T-helper 2 cell treated with Interferon-gamma antibody and Interleukin-4, amounts not matched to agents 5 μg/mL and 100 μg/mL, for 36 hours (primary cell): ENCODE measurements at regions not wholly inside any gene's neighbourhood (a gene's known extent, or its start where the extent isn't known, plus 50 kb on each side); places are given as distances from the start of the nearest gene placed in this dataset.
"Not testable (repeated sequence)": the region's sequence is repeated elsewhere in the genome, so short reads cannot be mapped to it uniquely, and the experiment has no call there.

Experiments used
- DNase-seq: peaks from one replicate; pipeline ENCODE4 v3.0.0; 2021; ENCODE audit warnings: low spot score
- H3K27ac Mint-ChIP-seq: one replicate; pipeline ENCODE4 v1.8.0; 2021; ENCODE audit warnings: mild to moderate bottlenecking, mixed read lengths
- H3K27me3 Mint-ChIP-seq: one replicate; pipeline ENCODE4 v1.8.0; 2021; ENCODE audit warnings: low read depth, mixed read lengths
- H3K36me3 Mint-ChIP-seq: one replicate; pipeline ENCODE4 v1.8.0; 2021; ENCODE audit warnings: low read depth, mixed read lengths
- H3K4me1 Mint-ChIP-seq: one replicate; pipeline ENCODE4 v1.8.0; 2021; ENCODE audit warnings: low read depth, mixed read lengths
- H3K4me3 Mint-ChIP-seq: one replicate; pipeline ENCODE4 v1.8.0; 2022; ENCODE audit warnings: mild to moderate bottlenecking, moderate library complexity, mixed read lengths
- H3K9me3 Mint-ChIP-seq: one replicate; pipeline ENCODE4 v1.8.0; 2021; ENCODE audit warnings: mixed read lengths

- H3K27me3 Mint-ChIP-seq: peaks cover 2% of the 10 kb centered on the region
- no peaks in the 10 kb centered on the region for H3K4me1 Mint-ChIP-seq
- H3K27ac Mint-ChIP-seq: no peak overlapping the region
These were observed 217.8 kb upstream of the ARL4C start for GRCh38 chr2:234714711-234715110.

GRCh38 chr2:234712421-234712935 is 215.6 kb upstream of the ARL4C start:
- Mint-ChIP-seq H3K9me3 (no peaks in the 10 kb centered on the region), H3K36me3 (no peaks in the 10 kb centered on the region), H3K27me3 (peaks cover 2% of the 10 kb centered on the region), H3K4me1 (no peaks in the 10 kb centered on the region), H3K27ac (no peak overlapping the region), H3K4me3 (no peak overlapping the region)
- no peak for DNase-seq

More at GRCh38 chr2:234714711-234715110, 217.8 kb upstream of the ARL4C start:
- DNase-seq: no peak
- Mint-ChIP-seq H3K36me3 (no peaks in the 10 kb centered on the region), H3K9me3 (no peaks in the 10 kb centered on the region), H3K4me3 (no peak overlapping the region)

GRCh38 chr2:234711308-234711707 is 214.4 kb upstream of the ARL4C start:
- H3K36me3 Mint-ChIP-seq: no peaks in the 10 kb centered on the region
- no peaks in the 10 kb centered on the region for H3K9me3 Mint-ChIP-seq
- no peak for DNase-seq
- H3K27ac Mint-ChIP-seq: no peak overlapping the region
- peaks cover 2% of the 10 kb centered on the region for H3K27me3 Mint-ChIP-seq
- no peaks in the 10 kb centered on the region for H3K4me1 Mint-ChIP-seq
- no peak overlapping the region for H3K4me3 Mint-ChIP-seq

- no peaks in the 10 kb centered on the region for H3K9me3 Mint-ChIP-seq
- DNase-seq: no peak
- no peak overlapping the region for H3K27ac Mint-ChIP-seq
- peaks cover 2% of the 10 kb centered on the region for H3K27me3 Mint-ChIP-seq
- no peaks in the 10 kb centered on the region for H3K4me1 Mint-ChIP-seq
- H3K4me3 Mint-ChIP-seq: no peak overlapping the region
- no peaks in the 10 kb centered on the region for H3K36me3 Mint-ChIP-seq
These were observed 213.7 kb upstream of the ARL4C start for GRCh38 chr2:234710587-234710986.

- H3K4me1 Mint-ChIP-seq: no peaks in the 10 kb centered on the region
- no peaks in the 10 kb centered on the region for H3K36me3 Mint-ChIP-seq
- no peak overlapping the region for H3K4me3 Mint-ChIP-seq
- no peaks in the 10 kb centered on the region for H3K9me3 Mint-ChIP-seq
- no peak for DNase-seq
- H3K27ac Mint-ChIP-seq: no peak overlapping the region
- H3K27me3 Mint-ChIP-seq: peaks cover 2% of the 10 kb centered on the region
These were observed 213.2 kb upstream of the ARL4C start for GRCh38 chr2:234710066-234710465.

- H3K27ac Mint-ChIP-seq: no peak overlapping the region
- no peaks in the 10 kb centered on the region for H3K4me1 Mint-ChIP-seq
- no peaks in the 10 kb centered on the region for H3K36me3 Mint-ChIP-seq
- H3K27me3 Mint-ChIP-seq: peaks cover 2% of the 10 kb centered on the region
- no peaks in the 10 kb centered on the region for H3K9me3 Mint-ChIP-seq
- no peak overlapping the region for H3K4me3 Mint-ChIP-seq
- DNase-seq: no peak
These were observed 211.8 kb upstream of the ARL4C start for GRCh38 chr2:234708717-234709116.

GRCh38 chr2:234708091-234708683 is 211.3 kb upstream of the ARL4C start:
- peaks cover 2% of the 10 kb centered on the region for H3K27me3 Mint-ChIP-seq
- H3K4me1 Mint-ChIP-seq: no peaks in the 10 kb centered on the region
- no peak for DNase-seq
- H3K36me3 Mint-ChIP-seq: no peaks in the 10 kb centered on the region
- H3K27ac Mint-ChIP-seq: no peak overlapping the region
- H3K4me3 Mint-ChIP-seq: no peak overlapping the region
- no peaks in the 10 kb centered on the region for H3K9me3 Mint-ChIP-seq

- H3K27me3 Mint-ChIP-seq: no peaks in the 10 kb centered on the region
- H3K27ac Mint-ChIP-seq: no peak overlapping the region
- no peaks in the 10 kb centered on the region for H3K36me3 Mint-ChIP-seq
- H3K9me3 Mint-ChIP-seq: no peaks in the 10 kb centered on the region
- H3K4me1 Mint-ChIP-seq: no peaks in the 10 kb centered on the region
- DNase-seq: no peak
- H3K4me3 Mint-ChIP-seq: no peak overlapping the region
These were observed 209.2 kb upstream of the ARL4C start for GRCh38 chr2:234706086-234706485.

GRCh38 chr2:234705108-234705507 is 208.2 kb upstream of the ARL4C start:
- Mint-ChIP-seq H3K9me3 (no peaks in the 10 kb centered on the region), H3K4me3 (no peak overlapping the region), H3K27ac (no peak overlapping the region), H3K36me3 (no peaks in the 10 kb centered on the region), H3K4me1 (no peaks in the 10 kb centered on the region), H3K27me3 (no peaks in the 10 kb centered on the region)
- DNase-seq: no peak

- no peaks in the 10 kb centered on the region for H3K36me3 Mint-ChIP-seq
- no peaks in the 10 kb centered on the region for H3K4me1 Mint-ChIP-seq
- no peak for DNase-seq
- no peak overlapping the region for H3K4me3 Mint-ChIP-seq
- no peaks in the 10 kb centered on the region for H3K27me3 Mint-ChIP-seq
- peaks cover 5% of the 10 kb centered on the region for H3K9me3 Mint-ChIP-seq
- H3K27ac Mint-ChIP-seq: no peak overlapping the region
These were observed 206.4 kb upstream of the ARL4C start for GRCh38 chr2:234703258-234703657.

GRCh38 chr2:234702731-234703225 is 205.9 kb upstream of the ARL4C start:
- Mint-ChIP-seq H3K4me1 (no peaks in the 10 kb centered on the region), H3K36me3 (no peaks in the 10 kb centered on the region), H3K27me3 (no peaks in the 10 kb centered on the region), H3K27ac (no peak overlapping the region), H3K4me3 (no peak overlapping the region), H3K9me3 (peaks cover 7% of the 10 kb centered on the region)
- no peak for DNase-seq

- H3K36me3 Mint-ChIP-seq: no peaks in the 10 kb centered on the region
- no peak overlapping the region for H3K4me3 Mint-ChIP-seq
- no peak for DNase-seq
- no peaks in the 10 kb centered on the region for H3K4me1 Mint-ChIP-seq
- no peaks in the 10 kb centered on the region for H3K27me3 Mint-ChIP-seq
- H3K27ac Mint-ChIP-seq: no peak overlapping the region
- H3K9me3 Mint-ChIP-seq: peaks cover 14% of the 10 kb centered on the region
These were observed 205.0 kb upstream of the ARL4C start for GRCh38 chr2:234701841-234702240.

GRCh38 chr2:234701421-234701820 is 204.5 kb upstream of the ARL4C start:
- H3K4me3 Mint-ChIP-seq: no peak overlapping the region
- no peaks in the 10 kb centered on the region for H3K36me3 Mint-ChIP-seq
- no peaks in the 10 kb centered on the region for H3K4me1 Mint-ChIP-seq
- no peaks in the 10 kb centered on the region for H3K27me3 Mint-ChIP-seq
- DNase-seq: no peak
- H3K9me3 Mint-ChIP-seq: peaks cover 18% of the 10 kb centered on the region
- H3K27ac Mint-ChIP-seq: no peak overlapping the region

- Mint-ChIP-seq H3K9me3 (peaks cover 37% of the 10 kb centered on the region), H3K4me3 (no peak overlapping the region), H3K4me1 (no peaks in the 10 kb centered on the region), H3K27me3 (no peaks in the 10 kb centered on the region), H3K36me3 (no peaks in the 10 kb centered on the region), H3K27ac (no peak overlapping the region)
- DNase-seq: no peak
These were observed 202.6 kb upstream of the ARL4C start for GRCh38 chr2:234699456-234699855.

GRCh38 chr2:234697300-234697876 is 200.5 kb upstream of the ARL4C start:
- not testable (repeated sequence) for H3K27ac Mint-ChIP-seq, H3K4me3 Mint-ChIP-seq, H3K27me3 Mint-ChIP-seq, H3K4me1 Mint-ChIP-seq, DNase-seq, H3K36me3 Mint-ChIP-seq
- peaks cover 42% of the 10 kb centered on the region for H3K9me3 Mint-ChIP-seq
